Right hindlimb (tissue), 1 donor: ENCODE measurements at regions not wholly inside any gene's neighbourhood (a gene's known extent, or its start where the extent isn't known, plus 50 kb on each side); places are given as distances from the start of the nearest gene placed in this dataset.
A peak's percentile ranks its signal among the peaks of the same experiment; 100 is the strongest.
"Not testable (repeated sequence)": the region's sequence is repeated elsewhere in the genome, so short reads cannot be mapped to it uniquely, and the experiment has no call there.

Experiments
- DNase-seq: peaks from one replicate; pipeline ENCODE4 v3.0.0-alpha.2; 2018

- DNase-seq = no peak
These were observed 859.3 kb upstream of the AADAT start for GRCh38 chr4:170949084-170949483.

- DNase-seq = no peak
These were observed 850.4 kb upstream of the AADAT start for GRCh38 chr4:170940043-170940724.

GRCh38 chr4:170938588-170938987 is 848.8 kb upstream of the AADAT start:
- no peak for DNase-seq

- DNase-seq = no peak
These were observed 841.6 kb upstream of the AADAT start for GRCh38 chr4:170931321-170931720.

- no peak for DNase-seq
These were observed 798.9 kb upstream of the AADAT start for GRCh38 chr4:170888660-170889059.

GRCh38 chr4:170887396-170887795 is 797.6 kb upstream of the AADAT start:
- DNase-seq = no peak

GRCh38 chr4:170884969-170885570 is 795.3 kb upstream of the AADAT start:
- no peak for DNase-seq

- DNase-seq = not testable (repeated sequence)
These were observed 791.9 kb upstream of the AADAT start for GRCh38 chr4:170881646-170882045.

GRCh38 chr4:170875868-170876267 is 786.1 kb upstream of the AADAT start:
- no peak for DNase-seq

GRCh38 chr4:170872794-170873193 is 783.0 kb upstream of the AADAT start:
- DNase-seq = no peak

- DNase-seq = no peak
These were observed 778.4 kb upstream of the AADAT start for GRCh38 chr4:170868170-170868569.

- no peak for DNase-seq
These were observed 764.3 kb upstream of the AADAT start for GRCh38 chr4:170854097-170854496.

- DNase-seq = peak; percentile 21
These were observed 763.8 kb upstream of the AADAT start for GRCh38 chr4:170853422-170854021.

- no peak for DNase-seq
These were observed 760.2 kb upstream of the AADAT start for GRCh38 chr4:170849969-170850368.

- no peak for DNase-seq
These were observed 738.0 kb upstream of the AADAT start for GRCh38 chr4:170827562-170828274.

GRCh38 chr4:170818786-170819185 is 729.0 kb upstream of the AADAT start:
- DNase-seq = no peak

- DNase-seq = no peak
These were observed 715.6 kb upstream of the AADAT start for GRCh38 chr4:170805352-170805751.

GRCh38 chr4:170804930-170805329 is 715.2 kb upstream of the AADAT start:
- DNase-seq = no peak

GRCh38 chr4:170803492-170803891 is 713.7 kb upstream of the AADAT start:
- no peak for DNase-seq

- no peak for DNase-seq
These were observed 712.0 kb upstream of the AADAT start for GRCh38 chr4:170801771-170802170.

- no peak for DNase-seq
These were observed 704.8 kb upstream of the AADAT start for GRCh38 chr4:170794525-170794924.

- not testable (repeated sequence) for DNase-seq
These were observed 698.8 kb upstream of the AADAT start for GRCh38 chr4:170788540-170789051.

- no peak for DNase-seq
These were observed 687.9 kb upstream of the AADAT start for GRCh38 chr4:170777663-170778062.

- no peak for DNase-seq
These were observed 687.2 kb upstream of the AADAT start for GRCh38 chr4:170776983-170777382.
